CD14-positive monocyte (primary cell): ENCODE measurements at regions not wholly inside any gene's neighbourhood (a gene's known extent, or its start where the extent isn't known, plus 50 kb on each side); places are given as distances from the start of the nearest gene placed in this dataset.

Source experiments
- DNase-seq, 3 donors: peaks; one replicate each; pipeline ENCODE4 v3.0.0-alpha.2; 2011 to 2022
- H2AFZ ChIP-seq: 2 replicates; pipeline ENCODE4 v1.6.0; 2012; ENCODE audit warnings: mild to moderate bottlenecking, low read depth, low read length, inconsistent platforms; ENCODE audit not compliant: insufficient read depth, poor library complexity, severe bottlenecking
- H3K27ac ChIP-seq, 2 donors: 1 replicate in 1 of 2; 2 replicates in 1 of 2; pipeline ENCODE4 v1.5.1; 2012 to 2013; ENCODE audit warnings: low read length in 2 of 2, control low read depth in 1 of 2, inconsistent platforms in 1 of 2, low read depth in 1 of 2, mild to moderate bottlenecking in 1 of 2
- H3K27me3 ChIP-seq, 2 donors: one replicate each; pipeline versions ENCODE4 v1.6.0 to v1.6.1; 2011 to 2013; ENCODE audit warnings: low read length in 2 of 2; ENCODE audit not compliant: control insufficient read depth in 2 of 2, insufficient read depth in 2 of 2
- H3K36me3 ChIP-seq, 2 donors: replicated peaks in 1 of 2; 1 replicate in 1 of 2; 2 replicates in 1 of 2; pipeline versions ENCODE4 v1.5.1 to v1.6.1; 2012 to 2013; ENCODE audit warnings: low read length in 2 of 2, control low read depth in 1 of 2, inconsistent platforms in 1 of 2, mild to moderate bottlenecking in 1 of 2; ENCODE audit not compliant: insufficient read depth in 2 of 2, control insufficient read depth in 1 of 2
- H3K4me1 ChIP-seq, 2 donors: 1 replicate in 1 of 2; 2 replicates in 1 of 2; pipeline versions ENCODE4 v1.5.1 to v1.6.1; 2012 to 2013; ENCODE audit warnings: low read length in 2 of 2, control low read depth in 1 of 2, inconsistent platforms in 1 of 2, mild to moderate bottlenecking in 1 of 2, moderate library complexity in 1 of 2; ENCODE audit not compliant: insufficient read depth in 2 of 2, control insufficient read depth in 1 of 2
- H3K4me2 ChIP-seq: replicated peaks from 2 replicates; pipeline ENCODE3; 2012; ENCODE audit warnings: low read length, moderate library complexity, mild to moderate bottlenecking; ENCODE audit not compliant: poor library complexity, severe bottlenecking; ENCODE audit errors: extremely low read depth
- H3K4me3 ChIP-seq, 3 experiments: fragments of 200-600 bp in 1 of 3; sonication (generic) in 1 of 3; replicated peaks in 1 of 3; 1 replicate in 2 of 3; 2 replicates in 1 of 3; pipeline ENCODE4 v1.5.1; 2011 to 2013; ENCODE audit warnings: low read length in 3 of 3, mild to moderate bottlenecking in 3 of 3, control low read depth in 2 of 3, low read depth in 2 of 3, inconsistent platforms in 1 of 3, moderate library complexity in 1 of 3
- H3K79me2 ChIP-seq: 2 replicates; pipeline ENCODE4 v1.6.0; 2012; ENCODE audit warnings: mild to moderate bottlenecking, control low read depth, inconsistent platforms, low read length, moderate library complexity; ENCODE audit not compliant: insufficient read depth
- H3K9ac ChIP-seq: 2 replicates; pipeline ENCODE4 v1.6.0; 2017; ENCODE audit warnings: low read length, mild to moderate bottlenecking; ENCODE audit not compliant: insufficient read depth, poor library complexity, severe bottlenecking
- H3K9me3 ChIP-seq, 2 donors: replicated peaks in 1 of 2; 1 replicate in 1 of 2; 2 replicates in 1 of 2; pipeline versions ENCODE4 v1.5.1 to v1.6.1; 2012 to 2013; ENCODE audit warnings: low read length in 2 of 2, control low read depth in 1 of 2; ENCODE audit not compliant: control insufficient read depth in 1 of 2, insufficient read depth in 1 of 2
- H4K20me1 ChIP-seq: 2 replicates; pipeline ENCODE4 v1.6.0; 2012; ENCODE audit warnings: mild to moderate bottlenecking, low read length, control low read depth, moderate library complexity; ENCODE audit not compliant: insufficient read depth
- H3K27ac Mint-ChIP-seq, 7 donors: one replicate each; pipeline ENCODE4 v1.8.0; 2020; ENCODE audit warnings: mild to moderate bottlenecking in 7 of 7, mixed read lengths in 7 of 7, moderate library complexity in 6 of 7, inconsistent platforms in 2 of 7
- H3K27me3 Mint-ChIP-seq, 3 donors: one replicate each; pipeline ENCODE4 v1.8.0; 2021 to 2022; ENCODE audit warnings: low read depth in 3 of 3, mild to moderate bottlenecking in 3 of 3, mixed read lengths in 3 of 3, moderate library complexity in 3 of 3, inconsistent platforms in 1 of 3
- H3K36me3 Mint-ChIP-seq, 2 donors: one replicate each; pipeline ENCODE4 v1.8.0; 2020; ENCODE audit warnings: mixed read lengths in 2 of 2, inconsistent platforms in 1 of 2, mild to moderate bottlenecking in 1 of 2
- H3K4me1 Mint-ChIP-seq: one replicate; pipeline ENCODE4 v1.8.0; 2020; ENCODE audit warnings: mild to moderate bottlenecking, mixed read lengths
- H3K4me3 Mint-ChIP-seq, 2 donors: one replicate each; pipeline ENCODE4 v1.8.0; 2020; ENCODE audit warnings: mild to moderate bottlenecking in 2 of 2, mixed read lengths in 2 of 2, moderate library complexity in 1 of 2
- H3K9me3 Mint-ChIP-seq, 7 donors: one replicate each; pipeline ENCODE4 v1.8.0; 2020 to 2022; ENCODE audit warnings: mixed read lengths in 7 of 7, mild to moderate bottlenecking in 6 of 7, moderate library complexity in 6 of 7, inconsistent platforms in 2 of 7
- CTCF ChIP-seq: fragments of 200-600 bp; IDR thresholded peaks from one replicate; pipeline ENCODE4 v1.8.0; 2022; ENCODE audit warnings: antibody characterized with exemption, mild to moderate bottlenecking
- WGBS: methylation state at CpG from one replicate; pipeline ENCODE4 v1.1.5; 2013; ENCODE audit warnings: missing lambda C conversion rate; ENCODE audit not compliant: insufficient coverage; 5-methylcytosine and 5-hydroxymethylcytosine counted together
- intact Hi-C, 2 donors: fragments of 100-400 bp; cut with micrococcal nuclease; formaldehyde crosslinking; loops; one replicate each; pipeline versions ENCODE4 v1.15.0 to v1.15.1; 2023

- H3K36me3 ChIP-seq, result no peaks in the 10 kb centered on the region
- H3K4me3 Mint-ChIP-seq, result no peak overlapping the region
- H3K27me3 ChIP-seq, result no peaks in the 10 kb centered on the region
- H2AFZ ChIP-seq, result no peak overlapping the region
- H3K9me3 Mint-ChIP-seq, result peaks cover 0 to 8% (median 1%) of the 10 kb centered on the region in 7 donors
- no peak overlapping the region for H3K4me2 ChIP-seq
- H3K79me2 ChIP-seq, result no peaks in the 10 kb centered on the region
- H4K20me1 ChIP-seq, result no peaks in the 10 kb centered on the region
- H3K4me3 ChIP-seq, result no peak overlapping the region
- no peak for TF ChIP-seq CTCF
- no peaks in the 10 kb centered on the region for H3K36me3 Mint-ChIP-seq
- no peaks in the 10 kb centered on the region for H3K27me3 Mint-ChIP-seq
- intact Hi-C loops, result no loop called here
- H3K9me3 ChIP-seq, result peaks cover 0 to 3% of the 10 kb centered on the region in 2 donors
- WGBS, result 50% methylated on average over 2 of the region's 4 CpGs
- H3K4me1 Mint-ChIP-seq, result no peaks in the 10 kb centered on the region
- H3K9ac ChIP-seq, result no peak overlapping the region
- H3K4me1 ChIP-seq, result no peaks in the 10 kb centered on the region
- H3K27ac Mint-ChIP-seq, result no peak overlapping the region
- no peak for DNase-seq
- no peak overlapping the region for H3K27ac ChIP-seq
Measured at GRCh38 chr13:106048386-106048785, 487.1 kb downstream of the EFNB2 start.

- Histone ChIP-seq H3K27ac (no peak overlapping the region), H3K4me3 (no peak overlapping the region), H3K4me1 (no peaks in the 10 kb centered on the region), H3K9ac (no peak overlapping the region), H4K20me1 (no peaks in the 10 kb centered on the region), H3K9me3 (peaks cover 0 to 3% of the 10 kb centered on the region in 2 donors), H3K4me2 (no peak overlapping the region), H2AFZ (no peak overlapping the region), H3K79me2 (no peaks in the 10 kb centered on the region), H3K27me3 (no peaks in the 10 kb centered on the region), H3K36me3 (no peaks in the 10 kb centered on the region)
- no CpG with 5 or more reads among the region's 1 CpG for whole genome bisulfite sequencing
- DNase-seq, result no peak
- peaks cover 0 to 5% (median 0%) of the 10 kb centered on the region in 7 donors for H3K9me3 Mint-ChIP-seq
- H3K4me3 Mint-ChIP-seq, result no peak overlapping the region
- no peaks in the 10 kb centered on the region for H3K27me3 Mint-ChIP-seq
- no peak overlapping the region for H3K27ac Mint-ChIP-seq
- intact Hi-C loops, result no loop called here
- no peak for TF ChIP-seq CTCF
- H3K4me1 Mint-ChIP-seq, result no peaks in the 10 kb centered on the region
- no peaks in the 10 kb centered on the region for H3K36me3 Mint-ChIP-seq
Measured at GRCh38 chr13:106047859-106048258, 487.6 kb downstream of the EFNB2 start.
